IMR-90 (cell line): ENCODE measurements at regions not wholly inside any gene's neighbourhood (a gene's known extent, or its start where the extent isn't known, plus 50 kb on each side); places are given as distances from the start of the nearest gene placed in this dataset.

Experiments
- ATAC-seq: fragments of 200-7000 bp; cut with Tn5 transposase; 2 replicates; pipeline ENCODE4 v1.9.1; 2020; ENCODE audit warnings: low read depth, mild to moderate bottlenecking, moderate library complexity
- BruUV-seq: library from RNA; stranded (reverse); fragments of 400-500 nt; replicated peaks from 2 replicates; lab custom pipeline; 2021; lab: Mats Ljungman, UMichigan
- CTCF ChIA-PET: fragments of 300-600 bp; formaldehyde crosslinking; extraction: SDS; loops from one replicate; lab custom pipeline; 2021; ENCODE audit warnings: antibody characterized with exemption; lab: Yijun Ruan, JAX
- POLR2A ChIA-PET: fragments of 300-600 bp; sonication (Branson Sonifier 250); formaldehyde crosslinking; loops from one replicate; lab custom pipeline; 2022; ENCODE audit warnings: antibody characterized with exemption; ENCODE audit not compliant: unreplicated experiment; lab: Charles Lee
- DNase-seq: peaks from one replicate; pipeline ENCODE4 v3.0.0; 2013
- H2AFZ ChIP-seq: replicated peaks from 2 replicates; pipeline ENCODE3; 2013; ENCODE audit warnings: low read length, mild to moderate bottlenecking; ENCODE audit not compliant: poor library complexity
- H2AK5ac ChIP-seq: 2 replicates; pipeline ENCODE4 v1.6.1; 2013; ENCODE audit warnings: low read depth, low read length, inconsistent platforms
- H2AK9ac ChIP-seq: replicated peaks from 2 replicates; pipeline ENCODE3; 2013; ENCODE audit warnings: mild to moderate bottlenecking, low read depth, low read length, moderate library complexity; ENCODE audit not compliant: poor library complexity
- H2BK120ac ChIP-seq: 2 replicates; pipeline ENCODE4 v1.6.1; 2013; ENCODE audit warnings: low read depth, low read length, inconsistent platforms
- H2BK15ac ChIP-seq: 3 replicates; pipeline ENCODE4 v1.6.1; 2013; ENCODE audit warnings: low read depth, low read length, inconsistent platforms
- H2BK20ac ChIP-seq: 2 replicates; pipeline ENCODE4 v1.6.1; 2013; ENCODE audit warnings: low read depth, mild to moderate bottlenecking, inconsistent platforms, low read length, moderate library complexity
- H2BK5ac ChIP-seq: 2 replicates; pipeline ENCODE4 v1.6.1; 2013; ENCODE audit warnings: mild to moderate bottlenecking, low read depth, low read length, inconsistent platforms; ENCODE audit not compliant: poor library complexity, severe bottlenecking
- H3K14ac ChIP-seq: replicated peaks from 2 replicates; pipeline ENCODE4 v1.6.1; 2013; ENCODE audit warnings: low read depth, low read length, inconsistent platforms
- H3K18ac ChIP-seq: 2 replicates; pipeline ENCODE4 v1.6.1; 2013; ENCODE audit warnings: low read depth, low read length, control low read depth
- H3K23ac ChIP-seq: 2 replicates; pipeline ENCODE4 v1.6.1; 2013; ENCODE audit warnings: low read depth, low read length, inconsistent platforms
- H3K27ac ChIP-seq: 2 replicates; pipeline ENCODE4 v1.5.1; 2013; ENCODE audit warnings: mild to moderate bottlenecking, control low read depth, low read length; ENCODE audit not compliant: insufficient read depth
- H3K27me3 ChIP-seq: 2 replicates; pipeline ENCODE4 v1.6.1; 2013; ENCODE audit warnings: low read length; ENCODE audit not compliant: control insufficient read depth, insufficient read depth
- H3K36me3 ChIP-seq: 2 replicates; pipeline ENCODE4 v1.6.1; 2013; ENCODE audit warnings: low read length, mixed read lengths; ENCODE audit not compliant: control insufficient read depth, insufficient read depth
- H3K4ac ChIP-seq: 2 replicates; pipeline ENCODE4 v1.6.1; 2013; ENCODE audit warnings: low read depth, low read length, inconsistent platforms
- H3K4me1 ChIP-seq: 2 replicates; pipeline ENCODE4 v1.6.1; 2013; ENCODE audit warnings: low read length, mixed read lengths; ENCODE audit not compliant: control insufficient read depth, insufficient read depth
- H3K4me2 ChIP-seq: 2 replicates; pipeline ENCODE4 v1.6.1; 2013; ENCODE audit warnings: low read depth, mild to moderate bottlenecking, control low read depth, low read length, moderate library complexity
- H3K4me3 ChIP-seq: 2 replicates; pipeline ENCODE4 v1.5.1; 2013; ENCODE audit warnings: low read depth, mild to moderate bottlenecking, control low read depth, low read length, moderate library complexity; ENCODE audit not compliant: insufficient read depth
- H3K56ac ChIP-seq: 2 replicates; pipeline ENCODE4 v1.6.1; 2013; ENCODE audit warnings: low read length, inconsistent platforms; ENCODE audit not compliant: insufficient read depth; ENCODE audit errors: extremely low read depth
- H3K79me1 ChIP-seq, 2 experiments: 2 replicates each; pipeline ENCODE4 v1.6.1; 2013; ENCODE audit warnings: low read length in 2 of 2, inconsistent platforms in 1 of 2, low read depth in 1 of 2
- H3K9ac ChIP-seq: 2 replicates; pipeline ENCODE4 v1.6.1; 2013; ENCODE audit warnings: low read depth, low read length, control low read depth
- H3K9me1 ChIP-seq: 2 replicates; pipeline ENCODE4 v1.6.1; 2013; ENCODE audit warnings: low read length, inconsistent platforms; ENCODE audit not compliant: insufficient read depth
- H3K9me3 ChIP-seq: 2 replicates; pipeline ENCODE4 v1.6.1; 2013; ENCODE audit warnings: low read length; ENCODE audit not compliant: control insufficient read depth, insufficient read depth
- H4K20me1 ChIP-seq: 2 replicates; pipeline ENCODE4 v1.6.1; 2013; ENCODE audit warnings: low read length, inconsistent platforms; ENCODE audit not compliant: insufficient read depth
- H4K5ac ChIP-seq: 2 replicates; pipeline ENCODE4 v1.6.1; 2013; ENCODE audit warnings: mild to moderate bottlenecking, low read depth, low read length, control low read depth
- H4K8ac ChIP-seq, 2 experiments: 2 replicates each; pipeline ENCODE4 v1.6.1; 2013; ENCODE audit warnings: low read depth in 2 of 2, low read length in 2 of 2, control low read depth in 1 of 2, inconsistent platforms in 1 of 2
- H4K91ac ChIP-seq: 2 replicates; pipeline ENCODE4 v1.6.1; 2013; ENCODE audit warnings: low read depth, low read length, inconsistent platforms; ENCODE audit not compliant: insufficient read depth
- BHLHE40 ChIP-seq: fragments of 150-350 bp; IDR thresholded peaks from 2 replicates; pipeline ENCODE4 v1.6.1; 2016; ENCODE audit warnings: mild to moderate bottlenecking, low read depth, low read length
- FOS ChIP-seq: fragments of 150-350 bp; IDR thresholded peaks from 2 replicates; pipeline ENCODE4 v1.6.1; 2016; ENCODE audit warnings: low read depth, low read length
- MXI1 ChIP-seq: IDR thresholded peaks from 2 replicates; pipeline ENCODE4 v1.6.1; 2012; ENCODE audit warnings: low read depth, mild to moderate bottlenecking, low read length, moderate library complexity, borderline replicate concordance
- RAD21 ChIP-seq: IDR thresholded peaks from 2 replicates; pipeline ENCODE4 v1.6.1; 2012; ENCODE audit warnings: low read length, improper control_type of control experiment
- RCOR1 ChIP-seq: IDR thresholded peaks from 2 replicates; pipeline ENCODE4 v1.6.1; 2012; ENCODE audit warnings: mild to moderate bottlenecking, low read length, improper control_type of control experiment; ENCODE audit not compliant: insufficient replicate concordance
- SMC3 ChIP-seq: fragments of 150-350 bp; IDR thresholded peaks from 2 replicates; pipeline ENCODE4 v1.6.1; 2016; ENCODE audit warnings: low read depth, mild to moderate bottlenecking, antibody characterized with exemption, low read length, moderate library complexity
- WGBS, 2 experiments: methylation state at CpG; one replicate each; pipeline versions ENCODE4 v1.1.5 to v1.1.7; 2013; ENCODE audit warnings: missing lambda C conversion rate in 2 of 2; ENCODE audit not compliant: insufficient read length in 1 of 2; ENCODE audit errors: extremely low coverage in 2 of 2; 5-methylcytosine and 5-hydroxymethylcytosine counted together
- dilution Hi-C: fragments of 300-500 bp; cut with HindIII; formaldehyde crosslinking; loops from one replicate; pipeline ENCODE4 v1.14.3; 2018; ENCODE audit warnings: low sequenced_read_pairs; ENCODE audit not compliant: unreplicated experiment
- in situ Hi-C: fragments of 300-500 bp; cut with MboI; formaldehyde crosslinking; loops from 3 replicates; pipeline ENCODE4 v1.14.3; 2019; ENCODE audit warnings: low sequenced_read_pairs, inconsistent platforms, mixed read lengths
- intact Hi-C: fragments of 100-400 bp; cut with micrococcal nuclease; formaldehyde crosslinking; loops from 2 replicates; pipeline ENCODE4 v1.10.0; 2022

DNA sequence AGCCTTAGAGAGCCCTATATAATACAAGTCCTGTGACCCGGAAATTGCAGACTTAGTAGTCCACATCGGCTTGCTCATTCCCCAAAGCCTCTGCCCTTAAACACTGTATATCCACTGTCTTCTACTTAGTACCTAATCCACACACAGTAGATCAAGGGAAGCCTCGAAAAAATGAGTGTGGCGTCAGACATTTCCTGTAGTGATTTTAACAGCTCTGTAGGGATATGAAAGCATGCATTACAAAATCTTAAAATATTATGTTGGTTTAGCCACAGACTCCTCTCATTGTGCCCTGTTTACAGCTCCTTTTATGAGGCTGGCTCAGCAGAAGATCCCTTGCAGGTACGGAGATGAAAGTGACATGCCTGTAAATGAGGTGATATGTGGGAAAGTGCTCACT lies 416.3 kb downstream of the LIG4 start:
- Histone ChIP-seq H4K5ac (no peak overlapping the region), H3K14ac (0 out of 2 replicates have a peak overlapping the region, but pooled peaks have one; percentile 20), H3K9me3 (no peaks in the 10 kb centered on the region), H2AK9ac (no peak overlapping the region), H2AK5ac (no peak overlapping the region), H3K79me1 (peaks cover 23 to 48% of the 10 kb centered on the region in 2 experiments; a peak in 3 of 4 replicates), H2BK5ac (no peak overlapping the region), H3K9me1 (peaks cover 3% of the 10 kb centered on the region; the same call in 1 of the 2 replicates), H3K4me1 (peaks cover 4% of the 10 kb centered on the region), H4K20me1 (peaks cover 22% of the 10 kb centered on the region), H2BK20ac (no peak overlapping the region), H4K91ac (no peak overlapping the region), H3K4ac (no peak overlapping the region), H3K23ac (peak overlapping the region; percentile 14; the same call in 1 of the 2 replicates), H3K27ac (no peak overlapping the region; the same call in 1 of the 2 replicates), H2BK120ac (no peak overlapping the region), H4K8ac (peak overlapping the region in 1 of 2 experiments; percentile 6; a peak in 1 of 4 replicates), H2BK15ac (no peak overlapping the region), H2AFZ (no peak overlapping the region), H3K4me3 (peak overlapping the region; percentile 3; the same call in 1 of the 2 replicates), H3K18ac (peak overlapping the region; percentile 24; the same call in 1 of the 2 replicates), H3K4me2 (peak overlapping the region; percentile 76), H3K56ac (no peak overlapping the region), H3K36me3 (no peaks in the 10 kb centered on the region), H3K9ac (peak overlapping the region; percentile 52; the same call in 1 of the 2 replicates), H3K27me3 (no peaks in the 10 kb centered on the region)
- TF ChIP-seq SMC3 = no peak
- no peak for TF ChIP-seq FOS
- no peak for TF ChIP-seq MXI1
- TF ChIP-seq RCOR1 = no peak
- no peak for TF ChIP-seq BHLHE40
- no peak for TF ChIP-seq RAD21
- BruUV-seq = no TSS peak
- intact Hi-C loops = no loop called here
- POLR2A ChIA-PET = no interaction called here
- dilution Hi-C loops = no loop called here
- CTCF ChIA-PET = interaction anchor here (0.5 kb wide), 1 partner anchor 149 kb away, joined by 3 read pairs; no protein-coding TSS in a partner anchor
- ATAC-seq (peak; percentile 77), DNase-seq (peak; percentile 41)
- in situ Hi-C loops = no loop called here
- WGBS, 2 experiments = 50% methylated on average over 1 of the region's 5 CpGs; no CpG with 5 or more reads in 1 of the 2 experiments
